Kidney (tissue), 13 donors: ENCODE measurements at regions not wholly inside any gene's neighbourhood (a gene's known extent, or its start where the extent isn't known, plus 50 kb on each side); places are given as distances from the start of the nearest gene placed in this dataset.

Experiments
- DNase-seq, 5 donors: peaks; one replicate each; pipeline ENCODE4 v3.0.0-alpha.2; 2013 to 2020
- FAIRE-seq: peaks from 2 replicates; lab custom pipeline; 2012; peaks lifted over from hg19 to GRCh38; lab: Jason Lieb, UNC
- H3K27ac ChIP-seq, 2 donors: one replicate each; pipeline ENCODE4 v1.7.0; 2013; ENCODE audit warnings: low read depth in 2 of 2, low read length in 2 of 2, inconsistent platforms in 1 of 2
- H3K27me3 ChIP-seq: one replicate; pipeline ENCODE4 v1.7.1; 2013; ENCODE audit warnings: low read length, inconsistent platforms; ENCODE audit not compliant: control insufficient read depth, insufficient read depth
- H3K36me3 ChIP-seq, 3 donors: one replicate each; pipeline versions ENCODE4 v1.7.0 to v1.7.1; 2013; ENCODE audit warnings: low read length in 3 of 3, control low read depth in 1 of 3, inconsistent platforms in 1 of 3; ENCODE audit not compliant: insufficient read depth in 3 of 3, control insufficient read depth in 2 of 3
- H3K4me1 ChIP-seq, 3 donors: one replicate each; pipeline versions ENCODE4 v1.7.0 to v1.7.1; 2013; ENCODE audit warnings: low read length in 3 of 3, inconsistent platforms in 1 of 3, low read depth in 1 of 3; ENCODE audit not compliant: control insufficient read depth in 2 of 3, insufficient read depth in 2 of 3
- H3K4me3 ChIP-seq, 3 donors: one replicate each; pipeline versions ENCODE4 v1.7.0 to v1.8.1; 2013; ENCODE audit warnings: low read length in 3 of 3, control low read depth in 1 of 3, inconsistent platforms in 1 of 3
- H3K9ac ChIP-seq, 3 donors: one replicate each; pipeline versions ENCODE4 v1.7.0 to v1.7.1; 2013; ENCODE audit warnings: low read length in 3 of 3, control low read depth in 1 of 3, inconsistent platforms in 1 of 3
- H3K9me3 ChIP-seq, 3 donors: one replicate each; pipeline versions ENCODE4 v1.7.0 to v1.7.1; 2013; ENCODE audit warnings: low read length in 3 of 3, control low read depth in 1 of 3, inconsistent platforms in 1 of 3; ENCODE audit not compliant: control insufficient read depth in 2 of 3, insufficient read depth in 1 of 3
- CTCF ChIP-seq: IDR thresholded peaks from 3 replicates; pipeline ENCODE4 v1.5.1; 2012; ENCODE audit warnings: mild to moderate bottlenecking, moderate library complexity, borderline replicate concordance; ENCODE audit not compliant: insufficient read depth; ENCODE audit errors: extremely low read depth
- intact Hi-C: fragments of 100-400 bp; cut with DNase I; formaldehyde crosslinking; loops from one replicate; pipeline ENCODE4 v1.11.1; 2022
- donor health status: control.
- donor health status: control.
- donor health status: control.
- donor health status: control.
- donor health status: control.
- donor health status: DM: yes; HTN: yes; CAD: no.
- donor health status: Normal renal cell carcinoma (clear cell type).

- intact Hi-C loops: no loop called here
- Histone ChIP-seq H3K4me3 (no peak overlapping the region), H3K36me3 (no peaks in the 10 kb centered on the region), H3K27me3 (no peaks in the 10 kb centered on the region), H3K9ac (no peak overlapping the region), H3K27ac (no peak overlapping the region), H3K9me3 (no peaks in the 10 kb centered on the region), H3K4me1 (no peaks in the 10 kb centered on the region)
- FAIRE-seq (no peak), DNase-seq (no peak)
- no peak for TF ChIP-seq CTCF
Measured at GRCh38 chr13:78133511-78133910, 214.9 kb upstream of the EDNRB start.

- Histone ChIP-seq H3K27me3 (no peaks in the 10 kb centered on the region), H3K4me3 (no peak overlapping the region), H3K27ac (no peak overlapping the region), H3K9me3 (no peaks in the 10 kb centered on the region), H3K36me3 (no peaks in the 10 kb centered on the region), H3K4me1 (no peaks in the 10 kb centered on the region), H3K9ac (no peak overlapping the region)
- intact Hi-C loops: no loop called here
- DNase-seq (no peak), FAIRE-seq (no peak)
- no peak for TF ChIP-seq CTCF
Measured at GRCh38 chr13:78131811-78132210, 213.2 kb upstream of the EDNRB start.

GRCh38 chr13:78131346-78131745 is 212.7 kb upstream of the EDNRB start:
- Histone ChIP-seq H3K4me1 (no peaks in the 10 kb centered on the region), H3K36me3 (no peaks in the 10 kb centered on the region), H3K27me3 (no peaks in the 10 kb centered on the region), H3K4me3 (no peak overlapping the region), H3K9me3 (no peaks in the 10 kb centered on the region), H3K27ac (no peak overlapping the region), H3K9ac (no peak overlapping the region)
- FAIRE-seq (no peak), DNase-seq (no peak)
- no peak for TF ChIP-seq CTCF
- intact Hi-C loops: no loop called here

- H3K27ac ChIP-seq: no peak overlapping the region
- FAIRE-seq (no peak), DNase-seq (peak in 2 of 5 donors; percentile 49 to 55)
- no peaks in the 10 kb centered on the region for H3K9me3 ChIP-seq
- H3K4me1 ChIP-seq: no peaks in the 10 kb centered on the region
- TF ChIP-seq CTCF: no peak
- H3K9ac ChIP-seq: no peak overlapping the region
- intact Hi-C loops: no loop called here
- no peaks in the 10 kb centered on the region for H3K27me3 ChIP-seq
- no peak overlapping the region for H3K4me3 ChIP-seq
- no peaks in the 10 kb centered on the region for H3K36me3 ChIP-seq
Measured at GRCh38 chr13:78129823-78130222, 211.2 kb upstream of the EDNRB start.
